ENCODE measurements at regions not wholly inside any gene's neighbourhood (a gene's known extent, or its start where the extent isn't known, plus 50 kb on each side); places are given as distances from the start of the nearest gene placed in this dataset.
"Not testable (repeated sequence)": the region's sequence is repeated elsewhere in the genome, so short reads cannot be mapped to it uniquely, and the experiment has no call there.

DNA sequence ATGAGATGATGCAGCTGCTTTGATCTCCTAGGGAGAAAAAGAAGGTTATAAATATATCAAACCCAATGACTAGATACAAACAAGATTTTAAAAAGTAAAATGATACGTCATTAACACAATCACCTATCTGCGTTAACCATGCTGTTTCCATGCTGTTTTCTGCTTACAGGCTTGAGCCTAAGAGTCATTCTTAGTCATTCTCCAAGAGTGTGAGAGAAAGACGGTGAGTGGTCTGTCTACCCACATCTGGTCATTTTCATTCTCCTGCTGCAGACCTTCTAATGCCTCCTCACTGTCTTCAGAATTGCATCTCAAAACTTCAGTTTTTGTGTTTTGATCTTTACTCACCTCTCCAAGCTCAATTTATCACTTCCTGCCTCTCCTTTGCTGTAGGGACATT is 98.0 kb upstream of the ELMO1 start:
- DNase-seq (ENCODE audit: low spot score), result no peak

- DNase-seq (ENCODE audit: low spot score), result no peak
Observed at GRCh38 chr7:37549076-37549931, 100.6 kb upstream of the ELMO1 start.

- no peak for DNase-seq (ENCODE audit: low spot score)
Observed at GRCh38 chr7:37550426-37550825, 101.8 kb upstream of the ELMO1 start.

GRCh38 chr7:37550872-37551271 is 102.2 kb upstream of the ELMO1 start:
- no peak for DNase-seq (ENCODE audit: low spot score)

DNA sequence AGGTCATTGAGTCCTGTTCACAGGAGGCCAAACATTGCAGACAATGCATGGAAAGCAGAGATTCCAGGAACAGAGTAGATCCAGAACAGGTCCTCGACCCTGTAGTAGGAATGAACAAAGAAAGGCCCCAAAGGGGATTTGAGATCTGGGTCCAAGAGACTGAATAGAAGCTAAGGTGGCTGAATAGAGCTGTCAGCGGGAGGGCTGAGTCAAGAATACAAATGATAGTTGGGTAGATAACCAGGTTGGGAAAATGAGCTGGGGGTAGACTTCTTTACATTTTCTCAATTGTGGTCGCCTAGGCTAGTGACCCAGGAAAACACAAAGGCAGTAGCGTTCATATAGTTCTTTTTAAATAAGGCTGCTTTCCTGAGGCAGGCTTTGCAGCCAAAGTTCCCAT is 103.4 kb upstream of the ELMO1 start:
- DNase-seq (ENCODE audit: low spot score), result no peak

DNA sequence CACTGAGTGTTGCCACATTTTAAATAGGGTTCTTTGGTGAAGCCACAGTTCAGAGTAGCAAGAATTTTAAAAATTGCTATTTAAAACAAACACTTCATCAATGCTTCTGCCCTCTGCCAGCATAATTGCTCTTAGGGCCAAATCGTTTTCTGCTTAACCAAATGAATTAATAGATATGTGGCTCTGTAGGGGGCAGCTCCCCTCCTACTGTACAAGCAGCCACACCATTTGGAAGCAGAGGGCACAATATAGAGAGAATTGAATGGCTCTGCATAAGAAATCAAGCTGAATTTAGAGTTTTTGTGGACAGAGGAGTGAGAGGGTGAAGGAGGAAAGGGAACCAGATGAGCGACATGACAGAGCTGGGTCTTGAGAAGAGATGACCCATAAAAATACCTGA is 103.8 kb upstream of the ELMO1 start:
- DNase-seq (ENCODE audit: low spot score), result not testable (repeated sequence)

DNA sequence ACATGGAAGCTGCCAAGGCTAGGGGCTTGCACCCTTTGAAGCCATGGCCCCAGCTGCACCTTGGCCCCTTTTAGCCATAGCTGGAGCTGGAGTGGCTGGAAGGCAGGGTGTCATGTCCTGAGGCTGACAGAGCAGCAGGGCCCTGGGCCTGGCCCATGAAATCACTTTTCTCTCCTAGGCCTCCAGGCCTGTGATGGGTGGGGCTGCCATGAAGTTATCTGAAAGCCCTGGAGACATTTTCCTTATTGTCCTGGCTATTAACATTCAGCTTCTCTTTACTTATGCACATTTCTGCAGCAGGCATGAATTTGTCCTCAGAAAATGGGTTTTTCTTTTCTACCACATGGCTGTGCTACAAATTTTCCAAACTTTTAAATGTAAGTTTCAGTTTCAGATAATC is 106.9 kb upstream of the ELMO1 start:
- no peak for DNase-seq (ENCODE audit: low spot score)

- no peak for DNase-seq (ENCODE audit: low spot score)
Observed at GRCh38 chr7:37557571-37558209, 109.0 kb upstream of the ELMO1 start.

GRCh38 chr7:37558320-37559096 is 109.8 kb upstream of the ELMO1 start:
- no peak for DNase-seq (ENCODE audit: low spot score)

DNA sequence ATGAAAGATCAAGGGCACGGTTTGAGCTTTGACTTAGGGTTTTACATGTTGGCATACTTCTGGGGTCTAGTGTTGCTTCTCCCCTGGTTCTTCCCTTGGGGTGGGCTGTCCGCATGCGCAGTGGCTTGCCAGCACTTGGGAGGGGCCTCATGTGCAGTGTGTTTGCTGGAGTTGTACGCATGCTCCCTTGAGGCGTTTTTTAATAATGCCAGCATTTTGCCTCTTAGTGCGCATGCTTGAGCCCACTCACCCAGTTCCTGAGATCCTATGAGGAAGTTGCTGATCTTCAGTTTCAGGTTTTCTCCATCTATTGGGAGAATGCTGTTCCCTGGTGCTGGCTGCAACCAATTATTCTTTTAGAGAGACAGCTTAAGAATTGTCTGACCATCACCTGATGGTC is 113.4 kb upstream of the GPR141 start:
- no peak for DNase-seq (ENCODE audit: low spot score)

DNA sequence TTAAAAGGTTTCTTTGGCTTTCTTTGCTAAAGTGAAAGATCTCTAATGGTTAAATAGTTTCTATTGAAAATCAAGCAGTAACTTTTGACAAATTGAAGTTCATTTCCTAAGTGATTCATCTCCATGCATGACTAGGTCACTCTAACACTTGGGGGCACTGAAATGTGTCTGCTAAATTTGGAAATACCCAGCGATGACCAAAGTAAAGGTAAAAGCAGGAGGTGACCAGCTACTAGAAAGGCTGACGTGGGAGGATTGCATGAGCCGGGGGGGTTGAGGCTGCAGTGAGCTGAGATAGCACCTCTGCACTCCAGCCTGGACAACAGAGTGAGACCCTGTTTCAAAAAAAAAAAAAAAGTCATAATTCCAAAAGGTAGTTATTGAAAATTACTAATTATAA is 111.8 kb upstream of the GPR141 start:
- DNase-seq (ENCODE audit: low spot score), result no peak

DNA sequence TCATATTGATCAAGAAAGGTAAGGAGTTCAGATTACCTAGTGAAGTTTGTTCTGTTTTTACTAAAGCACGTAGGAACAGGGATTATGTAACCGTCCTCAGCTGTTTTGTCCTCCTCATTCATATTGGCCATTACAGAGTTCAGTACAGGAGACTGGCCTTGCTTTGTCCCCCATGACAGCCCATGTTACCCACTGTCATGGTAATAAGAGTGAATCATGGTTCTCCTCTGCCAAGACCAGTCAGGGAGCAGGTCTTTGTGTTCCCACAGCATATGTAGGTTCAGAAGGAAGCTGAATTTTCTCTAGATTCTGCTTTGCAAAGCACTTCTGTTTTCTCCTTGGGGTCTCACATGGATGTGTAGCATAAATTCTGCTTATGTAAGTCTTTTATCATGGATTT is 106.2 kb upstream of the GPR141 start:
- no peak for DNase-seq (ENCODE audit: low spot score)

DNA sequence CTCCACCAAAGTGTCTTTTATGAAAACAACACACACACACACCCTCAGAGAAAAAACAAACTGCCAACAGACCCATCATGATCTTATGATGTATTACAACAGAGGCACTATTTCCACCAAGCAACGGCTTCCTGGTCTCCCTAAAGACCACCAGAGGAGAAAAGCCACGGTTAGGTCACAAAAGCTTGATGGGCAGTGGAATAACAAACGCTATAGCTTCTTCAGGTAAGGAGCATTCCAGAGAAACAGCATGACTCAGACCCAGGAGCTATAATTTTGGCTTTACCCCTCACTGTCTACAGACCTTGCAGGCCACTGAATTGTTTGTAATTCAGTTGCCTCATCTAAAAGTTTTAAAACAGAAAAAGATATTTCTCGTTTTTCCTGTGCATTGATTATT is 105.7 kb upstream of the GPR141 start:
- DNase-seq (ENCODE audit: low spot score), result no peak

- no peak for DNase-seq (ENCODE audit: low spot score)
Observed at GRCh38 chr7:37578350-37578749, 105.2 kb upstream of the GPR141 start.

DNA sequence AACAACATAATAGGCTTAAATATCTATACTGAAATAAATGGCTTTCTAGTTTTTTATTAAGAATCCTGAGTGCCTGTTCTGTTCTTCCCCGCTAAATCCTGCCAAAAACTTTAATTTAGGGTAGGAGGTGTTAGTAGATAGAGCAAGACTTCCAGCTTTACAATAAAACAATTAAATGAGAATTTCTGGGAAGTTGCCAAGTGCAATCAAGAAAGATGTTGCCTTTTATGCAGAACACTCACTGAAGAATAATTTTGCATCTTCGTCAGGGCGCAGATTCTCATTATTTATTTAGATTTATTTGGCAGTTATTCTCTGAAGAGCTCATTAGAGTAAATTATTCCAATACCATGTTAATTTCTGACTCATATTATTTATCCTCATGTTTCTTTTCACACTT is 103.2 kb upstream of the GPR141 start:
- no peak for DNase-seq (ENCODE audit: low spot score)

DNA sequence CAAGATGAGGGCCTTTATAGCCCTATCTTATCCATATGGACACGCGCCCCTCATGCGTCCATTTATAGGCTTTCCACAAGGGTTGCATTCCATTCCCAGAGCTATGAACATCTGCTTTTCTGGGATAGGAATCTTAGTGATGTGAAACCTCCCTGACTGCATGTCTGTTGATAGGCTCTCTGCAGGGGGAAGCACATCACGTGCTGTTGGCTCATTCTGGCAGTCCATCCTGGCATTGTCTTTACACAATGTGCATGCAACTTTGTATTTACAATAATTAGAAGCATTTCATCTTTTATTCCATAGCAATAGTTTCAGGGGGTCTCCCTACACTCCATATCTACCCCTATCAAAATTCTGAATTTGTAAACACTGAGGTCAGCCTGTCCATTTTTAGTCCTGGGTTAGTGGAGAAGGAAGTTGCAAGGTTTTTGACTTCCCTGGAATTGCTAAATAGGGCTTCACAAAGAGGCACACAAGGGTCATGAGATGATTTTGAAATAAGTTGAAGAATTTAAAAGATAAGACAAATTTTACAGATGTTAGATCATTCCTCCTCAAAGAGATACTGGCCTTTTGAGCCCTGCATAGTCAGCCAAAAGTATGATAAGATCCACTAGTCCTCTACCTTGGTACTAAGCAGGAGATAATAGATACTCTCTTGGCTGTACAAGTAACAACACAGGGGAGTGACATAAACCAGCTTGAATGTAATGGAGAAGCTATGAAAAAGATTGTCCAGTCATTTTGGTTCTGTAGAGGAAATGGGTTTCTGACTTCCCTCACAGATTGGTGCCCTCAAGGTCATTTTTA is 98.7 kb upstream of the GPR141 start:
- not testable (repeated sequence) for DNase-seq (ENCODE audit: low spot score)

- no peak for DNase-seq (ENCODE audit: low spot score)
Observed at GRCh38 chr7:37590824-37591223, 92.7 kb upstream of the GPR141 start.

DNA sequence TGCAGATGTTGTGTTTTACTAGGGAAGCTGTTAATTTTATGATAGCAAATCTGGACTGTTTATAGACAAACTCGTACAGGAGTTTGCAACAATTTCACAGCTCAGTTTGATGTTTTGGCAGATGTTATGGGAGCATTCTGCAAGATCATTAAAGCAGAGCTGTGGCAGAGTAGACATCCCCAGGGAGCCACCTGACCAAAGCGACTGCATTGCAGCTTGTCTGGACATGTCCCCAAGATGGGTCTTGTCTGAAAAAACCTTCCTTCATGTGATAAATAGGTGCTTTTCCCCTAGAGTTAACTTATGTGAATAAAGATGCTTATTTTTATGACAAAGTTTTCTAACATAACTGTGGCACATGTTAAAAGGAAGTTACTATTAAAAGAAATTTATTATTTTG is 91.2 kb upstream of the GPR141 start:
- DNase-seq (ENCODE audit: low spot score), result no peak

DNA sequence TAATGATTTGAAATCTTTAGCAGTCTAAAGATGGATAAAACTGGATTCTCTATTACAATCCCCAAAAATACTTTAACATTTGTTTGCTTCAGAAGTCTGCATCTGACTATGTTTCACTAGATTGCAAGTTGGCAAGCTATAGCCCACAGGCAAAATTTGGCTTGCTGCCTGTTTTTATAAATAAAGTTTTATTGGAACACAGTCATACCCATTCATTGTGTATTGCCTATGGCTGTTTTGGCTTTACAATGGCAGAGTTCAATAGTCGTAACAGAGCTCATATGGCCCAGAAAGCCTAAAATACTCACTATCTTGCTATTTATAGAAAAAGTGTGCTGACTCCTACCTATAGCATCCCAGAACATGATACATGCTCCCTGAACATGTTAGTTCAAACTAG is 89.0 kb upstream of the GPR141 start:
- DNase-seq (ENCODE audit: low spot score), result no peak

DNA sequence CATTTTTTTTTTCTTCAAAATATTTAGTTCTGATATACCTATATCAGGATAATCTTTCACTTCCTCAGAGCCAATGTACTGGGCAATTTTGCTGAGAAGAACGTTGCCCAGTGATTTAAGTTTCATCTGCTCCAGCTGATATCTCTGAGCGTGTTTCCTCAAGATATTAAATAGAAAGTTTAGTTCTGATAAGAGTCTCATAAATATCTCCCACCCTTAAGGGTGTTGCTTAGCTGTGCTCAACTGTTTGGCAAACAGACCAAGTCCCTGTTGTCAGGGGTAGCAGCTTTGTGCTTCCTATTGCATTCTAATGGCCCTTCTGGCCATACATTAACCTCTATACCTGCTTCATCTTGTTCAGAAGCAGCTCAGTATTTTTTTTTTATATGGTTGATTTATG is 84.7 kb upstream of the GPR141 start:
- no peak for DNase-seq (ENCODE audit: low spot score)

DNA sequence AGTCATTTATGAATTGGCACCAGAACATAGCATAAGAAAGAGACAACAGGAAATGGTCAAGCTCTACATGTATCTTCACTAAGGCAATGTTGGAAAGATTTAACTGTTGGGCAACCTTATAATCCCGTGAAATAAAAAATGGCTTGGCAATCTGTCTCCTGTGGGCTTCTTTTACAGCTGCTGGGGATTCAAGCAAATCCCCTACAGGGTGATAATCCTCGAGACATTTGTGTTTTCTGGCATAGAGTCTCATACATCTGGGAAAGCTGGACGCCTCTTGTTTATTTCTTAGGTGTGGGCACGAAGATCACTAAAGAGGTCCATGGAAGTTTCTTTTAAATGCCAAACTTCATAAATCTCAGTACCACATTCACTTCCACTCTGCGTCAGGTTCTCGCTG is 82.2 kb upstream of the GPR141 start:
- DNase-seq (ENCODE audit: low spot score), result no peak

- DNase-seq (ENCODE audit: low spot score), result no peak
Observed at GRCh38 chr7:37604078-37604477, 79.5 kb upstream of the GPR141 start.

All from HuH-7.5 (cell line).